H1 (cell line): ENCODE measurements at regions not wholly inside any gene's neighbourhood (a gene's known extent, or its start where the extent isn't known, plus 50 kb on each side); places are given as distances from the start of the nearest gene placed in this dataset.
A peak's percentile ranks its signal among the peaks of the same experiment; 100 is the strongest.

ENCODE experiments used
- CTCF ChIA-PET: fragments of 300-600 bp; sonication (Branson Sonifier 250); formaldehyde crosslinking; loops from one replicate; lab custom pipeline; 2021; ENCODE audit not compliant: partially characterized antibody; lab: Charles Lee
- POLR2A ChIA-PET: fragments of 300-600 bp; sonication (Branson Sonifier 250); formaldehyde crosslinking; loops from one replicate; lab custom pipeline; 2021; ENCODE audit warnings: inconsistent platforms; ENCODE audit not compliant: partially characterized antibody; lab: Charles Lee
- DNase-seq, 2 experiments: peaks; one replicate each; pipeline versions ENCODE4 v3.0.0 to v3.0.0-alpha.2; 2010 to 2022; ENCODE audit warnings: low spot score in 2 of 2, low read depth in 1 of 2, mixed read lengths in 1 of 2
- FAIRE-seq: peaks from 2 replicates; lab custom pipeline; 2011; peaks lifted over from hg19 to GRCh38; lab: Jason Lieb, UNC
- H2AFZ ChIP-seq: 2 replicates; pipeline ENCODE4 v1.8.1; 2012; ENCODE audit warnings: low read length, inconsistent platforms
- H2AK5ac ChIP-seq: 2 replicates; pipeline ENCODE4 v1.6.1; 2013; ENCODE audit warnings: low read depth, low read length
- H2BK120ac ChIP-seq: replicated peaks from 2 replicates; pipeline ENCODE3; 2013; ENCODE audit warnings: low read depth, low read length, inconsistent platforms
- H2BK12ac ChIP-seq: 2 replicates; pipeline ENCODE4 v1.6.1; 2013; ENCODE audit warnings: low read depth, low read length
- H2BK15ac ChIP-seq: 2 replicates; pipeline ENCODE4 v1.6.1; 2013; ENCODE audit warnings: low read length
- H2BK20ac ChIP-seq: 2 replicates; pipeline ENCODE4 v1.6.1; 2013; ENCODE audit warnings: low read length
- H2BK5ac ChIP-seq: 2 replicates; pipeline ENCODE4 v1.6.1; 2013; ENCODE audit warnings: low read depth, low read length
- H3K14ac ChIP-seq: 2 replicates; pipeline ENCODE4 v1.6.1; 2013; ENCODE audit warnings: inconsistent platforms; ENCODE audit not compliant: insufficient read length
- H3K18ac ChIP-seq: 2 replicates; pipeline ENCODE4 v1.6.1; 2013; ENCODE audit warnings: low read length; ENCODE audit errors: extremely low read depth
- H3K23ac ChIP-seq: 2 replicates; pipeline ENCODE4 v1.6.1; 2013; ENCODE audit warnings: inconsistent platforms; ENCODE audit not compliant: insufficient read length
- H3K23me2 ChIP-seq: 2 replicates; pipeline ENCODE4 v1.6.1; 2013; ENCODE audit warnings: low read depth, low read length
- H3K27ac ChIP-seq: 2 replicates; pipeline ENCODE4 v1.6.1; 2011; ENCODE audit warnings: low read depth, low read length, inconsistent platforms
- H3K27me3 ChIP-seq, 4 experiments: replicated peaks in 1 of 4; 1 replicate in 1 of 4; 2 replicates in 3 of 4; pipeline versions ENCODE4 v1.6.1 to v1.8.1; 2011 to 2013; ENCODE audit warnings: low read length in 3 of 4, mild to moderate bottlenecking in 3 of 4, inconsistent platforms in 2 of 4, mixed read lengths in 2 of 4, moderate library complexity in 1 of 4; ENCODE audit not compliant: control insufficient read depth in 3 of 4, insufficient read depth in 3 of 4; ENCODE audit errors: extremely low read depth in 1 of 4
- H3K36me3 ChIP-seq, 4 experiments: 2 replicates each; pipeline versions ENCODE4 v1.6.1 to v1.8.1; 2011 to 2013; ENCODE audit warnings: mild to moderate bottlenecking in 4 of 4, low read length in 3 of 4, moderate library complexity in 2 of 4, control low read depth in 1 of 4, inconsistent platforms in 1 of 4; ENCODE audit not compliant: insufficient read depth in 4 of 4, control insufficient read depth in 2 of 4
- H3K4ac ChIP-seq: replicated peaks from 2 replicates; pipeline ENCODE3; 2013; ENCODE audit warnings: low read length, low read depth, mixed read lengths, inconsistent platforms; ENCODE audit not compliant: insufficient read length
- H3K4me1 ChIP-seq, 4 experiments: replicated peaks in 1 of 4; 1 replicate in 1 of 4; 2 replicates in 3 of 4; pipeline versions ENCODE4 v1.6.1 to v1.8.1; 2011 to 2013; ENCODE audit warnings: low read length in 3 of 4, inconsistent platforms in 2 of 4, mixed read lengths in 1 of 4; ENCODE audit not compliant: insufficient read depth in 4 of 4, control insufficient read depth in 3 of 4
- H3K4me2 ChIP-seq, 2 experiments: 2 replicates each; pipeline versions ENCODE4 v1.6.1 to v1.8.1; 2011 to 2013; ENCODE audit warnings: low read depth in 2 of 2, low read length in 2 of 2, control low read depth in 1 of 2, inconsistent platforms in 1 of 2, mild to moderate bottlenecking in 1 of 2; ENCODE audit not compliant: insufficient read depth in 1 of 2
- H3K4me3 ChIP-seq, 4 experiments: fragments of 200-600, 300-600 bp in 1 of 4; sonication (generic), shearing (Covaris generic), sonication (Bioruptor Twin) in 1 of 4; 2 replicates each; pipeline versions ENCODE4 v1.5.1 to v1.8.1; 2011 to 2016; ENCODE audit warnings: low read length in 4 of 4, low read depth in 3 of 4, control low read depth in 2 of 4, inconsistent platforms in 2 of 4, mild to moderate bottlenecking in 2 of 4, mixed read lengths in 1 of 4, moderate library complexity in 1 of 4; ENCODE audit not compliant: insufficient read depth in 2 of 4; ENCODE audit errors: extremely low read depth in 1 of 4
- H3K56ac ChIP-seq: replicated peaks from 2 replicates; pipeline ENCODE3; 2013; ENCODE audit warnings: low read depth, mild to moderate bottlenecking, mixed read lengths, low read length, inconsistent platforms; ENCODE audit not compliant: insufficient read length
- H3K79me1 ChIP-seq: 2 replicates; pipeline ENCODE4 v1.6.1; 2013; ENCODE audit warnings: low read depth, low read length, control low read depth
- H3K79me2 ChIP-seq, 2 experiments: 2 replicates each; pipeline versions ENCODE4 v1.6.1 to v1.8.1; 2012 to 2013; ENCODE audit warnings: low read length in 2 of 2, mild to moderate bottlenecking in 2 of 2, inconsistent platforms in 1 of 2; ENCODE audit not compliant: insufficient read depth in 2 of 2, control insufficient read depth in 1 of 2
- H3K9ac ChIP-seq, 4 experiments: replicated peaks in 1 of 4; 1 replicate in 1 of 4; 2 replicates in 3 of 4; pipeline versions ENCODE4 v1.6.1 to v1.8.1; 2011 to 2013; ENCODE audit warnings: low read depth in 3 of 4, low read length in 3 of 4, control low read depth in 2 of 4, mild to moderate bottlenecking in 2 of 4, moderate library complexity in 2 of 4, inconsistent platforms in 1 of 4; ENCODE audit errors: extremely low read depth in 1 of 4
- H3K9me3 ChIP-seq, 2 experiments: 2 replicates each; pipeline versions ENCODE4 v1.6.1 to v1.8.1; 2012 to 2013; ENCODE audit warnings: mild to moderate bottlenecking in 2 of 2, moderate library complexity in 2 of 2, control low read depth in 1 of 2, inconsistent platforms in 1 of 2, low read depth in 1 of 2, low read length in 1 of 2, mixed read lengths in 1 of 2; ENCODE audit not compliant: insufficient read depth in 2 of 2
- H4K20me1 ChIP-seq, 2 experiments: replicated peaks in 1 of 2; 2 replicates each; pipeline versions ENCODE3 to v1.8.1; 2011 to 2013; ENCODE audit warnings: inconsistent platforms in 2 of 2, low read length in 2 of 2, mild to moderate bottlenecking in 1 of 2; ENCODE audit not compliant: insufficient read depth in 2 of 2, control insufficient read depth in 1 of 2
- H4K5ac ChIP-seq: 2 replicates; pipeline ENCODE4 v1.6.1; 2013; ENCODE audit warnings: low read length, low read depth, mixed read lengths, inconsistent platforms; ENCODE audit not compliant: insufficient read length
- H4K8ac ChIP-seq: 2 replicates; pipeline ENCODE4 v1.8.0; 2013; ENCODE audit warnings: mild to moderate bottlenecking, moderate library complexity, low read length, inconsistent platforms; ENCODE audit not compliant: insufficient read depth; ENCODE audit errors: extremely low read depth
- H4K91ac ChIP-seq: replicated peaks from 2 replicates; pipeline ENCODE3; 2013; ENCODE audit warnings: low read length, mixed read lengths, inconsistent platforms; ENCODE audit not compliant: insufficient read length
- E2F6 ChIP-seq: IDR thresholded peaks from 2 replicates; pipeline ENCODE4 v1.6.1; 2012; ENCODE audit warnings: inconsistent platforms
- HDAC6 ChIP-seq: IDR thresholded peaks from one replicate; pipeline ENCODE4 v1.7.1; 2012; ENCODE audit warnings: low read depth, mild to moderate bottlenecking, inconsistent platforms, low read length, moderate library complexity
- NANOG ChIP-seq: IDR thresholded peaks from 2 replicates; pipeline ENCODE4 v1.6.1; 2011; ENCODE audit warnings: low read length, low read depth, mild to moderate bottlenecking, inconsistent platforms; ENCODE audit not compliant: insufficient read depth, poor library complexity, severe bottlenecking
- SAP30 ChIP-seq: fragments of 300-600 bp; sonication (generic); IDR thresholded peaks from 2 replicates; pipeline ENCODE4 v1.7.1; 2012; ENCODE audit warnings: low read length, moderate library complexity, mild to moderate bottlenecking, inconsistent platforms; ENCODE audit not compliant: insufficient read depth, insufficient replicate concordance
- SIRT6 ChIP-seq: IDR thresholded peaks from one replicate; pipeline ENCODE4 v1.7.1; 2012; ENCODE audit warnings: low read length, inconsistent platforms
- SP2 ChIP-seq: IDR thresholded peaks from 2 replicates; pipeline ENCODE4 v1.6.1; 2012; ENCODE audit warnings: mild to moderate bottlenecking, low read length, inconsistent platforms
- WGBS, 2 experiments: shearing (Covaris generic) in 1 of 2; methylation state at CpG; one replicate each; pipeline versions ENCODE4 v1.1.6 to v1.1.7; 2013 to 2015; ENCODE audit warnings: low lambda C conversion rate in 2 of 2, mixed read lengths in 2 of 2, inconsistent platforms in 1 of 2, low coverage in 1 of 2, missing lambda C conversion rate in 1 of 2; ENCODE audit not compliant: insufficient replicate concordance in 2 of 2, insufficient coverage in 1 of 2, insufficient read length in 1 of 2; ENCODE audit errors: extremely low coverage in 1 of 2, missing lambda C conversion rate in 1 of 2; 5-methylcytosine and 5-hydroxymethylcytosine counted together
- TF ChIP-seq, protein P1 (sequence below): IDR thresholded peaks from 2 replicates; pipeline ENCODE4 v1.6.1; 2011; ENCODE audit warnings: low read length, improper control_type of control experiment
- TF ChIP-seq, protein P2 (sequence below): IDR thresholded peaks from 2 replicates; pipeline ENCODE4 v1.6.1; 2012; ENCODE audit warnings: inconsistent platforms
- TF ChIP-seq, protein P3 (sequence below), 3 experiments: IDR thresholded peaks; 1 replicate in 2 of 3; 2 replicates in 1 of 3; pipeline versions ENCODE4 v1.5.1 to v1.6.1; 2011; ENCODE audit warnings: low read length in 3 of 3, mild to moderate bottlenecking in 3 of 3, inconsistent platforms in 2 of 3, low read depth in 1 of 3, moderate library complexity in 1 of 3; ENCODE audit not compliant: insufficient read depth in 1 of 3; ENCODE audit errors: control extremely low read depth in 1 of 3

DNA sequence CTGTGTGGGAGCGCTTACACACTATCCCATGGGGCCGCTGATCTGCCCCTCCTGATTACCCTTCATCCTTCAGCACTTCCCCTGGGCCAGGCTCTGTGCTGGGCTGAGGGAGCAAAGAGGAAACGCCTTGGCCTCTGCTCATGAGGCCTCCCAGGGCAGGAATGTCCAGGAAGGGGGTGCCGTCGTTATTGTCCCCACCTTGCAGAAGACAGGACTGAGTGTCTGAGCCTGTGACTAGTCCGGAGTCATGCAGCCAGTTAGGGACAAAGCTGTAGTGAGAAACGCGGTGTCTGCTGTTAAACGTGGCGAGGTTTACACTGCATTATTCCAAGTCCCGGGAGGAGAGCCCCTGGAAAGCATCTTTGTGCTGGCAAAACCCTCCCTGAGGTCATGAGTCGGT, 160.0 kb downstream of the TRIM29 start:
- Histone ChIP-seq H4K5ac (no peak overlapping the region), H3K9ac (no peak overlapping the region), H3K4me1 (peaks cover 2 to 15% (median 9%) of the 10 kb centered on the region in 4 experiments; a peak in 5 of 7 replicates), H4K91ac (no peak overlapping the region), H3K23me2 (no peaks in the 10 kb centered on the region), H3K79me1 (no peaks in the 10 kb centered on the region), H2BK15ac (no peak overlapping the region), H3K4ac (no peak overlapping the region), H2AK5ac (no peak overlapping the region), H3K23ac (no peak overlapping the region), H3K27ac (no peak overlapping the region), H3K14ac (no peak overlapping the region), H2BK120ac (no peak overlapping the region), H3K27me3 (no peaks in the 10 kb centered on the region; a peak in 2 of 7 replicates), H3K4me2 (no peak overlapping the region), H2BK12ac (no peak overlapping the region), H3K79me2 (no peaks in the 10 kb centered on the region), H3K4me3 (no peak overlapping the region), H3K56ac (no peak overlapping the region), H2AFZ (no peak overlapping the region), H2BK5ac (no peak overlapping the region), H3K36me3 (no peaks in the 10 kb centered on the region), H3K9me3 (no peaks in the 10 kb centered on the region), H4K8ac (peak overlapping the region; percentile 3; the same call in 1 of the 2 replicates), H2BK20ac (no peak overlapping the region), H3K18ac (no peak overlapping the region), H4K20me1 (no peaks in the 10 kb centered on the region)
- no peak for FAIRE-seq
- ChIA-PET CTCF (interaction anchor here (1.1 to 2.2 kb wide), 5 partner anchors 9 to 131 kb away, joined by 3 to 11 read pairs (median 5); no protein-coding TSS in a partner anchor), POLR2A (no interaction called here)
- no peak for DNase-seq
- WGBS, 2 experiments = 86% methylated on average over 12 of the region's 12 CpGs; no CpG with 5 or more reads in 1 of the 2 experiments
- TF ChIP-seq E2F6 (no peak), SIRT6 (no peak), HDAC6 (no peak), SAP30 (no peak), SP2 (no peak), NANOG (no peak)
- TF ChIP-seq, protein P1, sequence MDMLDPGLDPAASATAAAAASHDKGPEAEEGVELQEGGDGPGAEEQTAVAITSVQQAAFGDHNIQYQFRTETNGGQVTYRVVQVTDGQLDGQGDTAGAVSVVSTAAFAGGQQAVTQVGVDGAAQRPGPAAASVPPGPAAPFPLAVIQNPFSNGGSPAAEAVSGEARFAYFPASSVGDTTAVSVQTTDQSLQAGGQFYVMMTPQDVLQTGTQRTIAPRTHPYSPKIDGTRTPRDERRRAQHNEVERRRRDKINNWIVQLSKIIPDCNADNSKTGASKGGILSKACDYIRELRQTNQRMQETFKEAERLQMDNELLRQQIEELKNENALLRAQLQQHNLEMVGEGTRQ = no peak
- TF ChIP-seq, protein P2, sequence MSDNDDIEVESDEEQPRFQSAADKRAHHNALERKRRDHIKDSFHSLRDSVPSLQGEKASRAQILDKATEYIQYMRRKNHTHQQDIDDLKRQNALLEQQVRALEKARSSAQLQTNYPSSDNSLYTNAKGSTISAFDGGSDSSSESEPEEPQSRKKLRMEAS = no peak
- TF ChIP-seq, protein P3, sequence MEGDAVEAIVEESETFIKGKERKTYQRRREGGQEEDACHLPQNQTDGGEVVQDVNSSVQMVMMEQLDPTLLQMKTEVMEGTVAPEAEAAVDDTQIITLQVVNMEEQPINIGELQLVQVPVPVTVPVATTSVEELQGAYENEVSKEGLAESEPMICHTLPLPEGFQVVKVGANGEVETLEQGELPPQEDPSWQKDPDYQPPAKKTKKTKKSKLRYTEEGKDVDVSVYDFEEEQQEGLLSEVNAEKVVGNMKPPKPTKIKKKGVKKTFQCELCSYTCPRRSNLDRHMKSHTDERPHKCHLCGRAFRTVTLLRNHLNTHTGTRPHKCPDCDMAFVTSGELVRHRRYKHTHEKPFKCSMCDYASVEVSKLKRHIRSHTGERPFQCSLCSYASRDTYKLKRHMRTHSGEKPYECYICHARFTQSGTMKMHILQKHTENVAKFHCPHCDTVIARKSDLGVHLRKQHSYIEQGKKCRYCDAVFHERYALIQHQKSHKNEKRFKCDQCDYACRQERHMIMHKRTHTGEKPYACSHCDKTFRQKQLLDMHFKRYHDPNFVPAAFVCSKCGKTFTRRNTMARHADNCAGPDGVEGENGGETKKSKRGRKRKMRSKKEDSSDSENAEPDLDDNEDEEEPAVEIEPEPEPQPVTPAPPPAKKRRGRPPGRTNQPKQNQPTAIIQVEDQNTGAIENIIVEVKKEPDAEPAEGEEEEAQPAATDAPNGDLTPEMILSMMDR (IDR thresholded peaks at IDR 0.05; ENCODE audit: control extremely low read depth in 1 of 3, insufficient read depth in 1 of 3, low read depth in 1 of 3, low read length in 3 of 3) = no peak
